Esophagus muscularis mucosa (tissue), 4 donors: ENCODE measurements at regions not wholly inside any gene's neighbourhood (a gene's known extent, or its start where the extent isn't known, plus 50 kb on each side); places are given as distances from the start of the nearest gene placed in this dataset.

Source experiments
- EP300 ChIP-seq: sonication (generic); formaldehyde crosslinking; IDR thresholded peaks from one replicate; pipeline ENCODE4 v1.6.1; 2017; ENCODE audit warnings: antibody characterized with exemption
- POLR2A ChIP-seq: fragments of 450-650 bp; IDR thresholded peaks from one replicate; pipeline ENCODE4 v1.6.1; 2017; ENCODE audit warnings: antibody characterized with exemption, moderate library complexity, mild to moderate bottlenecking, low read depth
- POLR2AphosphoS5 ChIP-seq, 2 donors: sonication (generic); formaldehyde crosslinking; IDR thresholded peaks; one replicate each; pipeline ENCODE4 v1.6.1; 2017; ENCODE audit warnings: antibody characterized with exemption in 2 of 2
- TF ChIP-seq, protein P1 (sequence below), 3 experiments: fragments of 200-600 bp in 2 of 3; fragments of 450-650 bp in 1 of 3; sonication (generic) in 2 of 3; IDR thresholded peaks; one replicate each; pipeline ENCODE4 v1.5.1; 2017 to 2019; ENCODE audit warnings: antibody characterized with exemption in 3 of 3, mild to moderate bottlenecking in 2 of 3, moderate library complexity in 1 of 3

DNA sequence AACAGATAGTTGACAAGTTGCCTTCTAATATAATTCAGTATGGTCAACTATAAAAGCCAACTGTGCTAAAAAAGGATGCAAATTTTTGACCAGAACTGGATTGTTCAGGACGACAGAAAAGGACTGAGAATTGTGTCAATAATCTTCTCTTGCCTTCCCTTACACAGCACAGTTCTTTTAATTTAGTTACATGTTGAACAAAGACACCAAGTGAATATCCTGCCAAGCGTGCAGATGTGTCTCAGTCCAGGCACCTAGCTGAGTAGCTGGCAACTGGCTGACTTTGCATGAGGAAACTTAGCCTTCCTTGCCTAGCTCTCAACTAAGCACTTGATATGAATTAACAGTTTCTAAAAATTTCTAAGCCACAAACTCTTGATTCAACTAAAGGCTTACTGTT is 801.4 kb downstream of the BCL11A start:
- TF ChIP-seq, protein P1, sequence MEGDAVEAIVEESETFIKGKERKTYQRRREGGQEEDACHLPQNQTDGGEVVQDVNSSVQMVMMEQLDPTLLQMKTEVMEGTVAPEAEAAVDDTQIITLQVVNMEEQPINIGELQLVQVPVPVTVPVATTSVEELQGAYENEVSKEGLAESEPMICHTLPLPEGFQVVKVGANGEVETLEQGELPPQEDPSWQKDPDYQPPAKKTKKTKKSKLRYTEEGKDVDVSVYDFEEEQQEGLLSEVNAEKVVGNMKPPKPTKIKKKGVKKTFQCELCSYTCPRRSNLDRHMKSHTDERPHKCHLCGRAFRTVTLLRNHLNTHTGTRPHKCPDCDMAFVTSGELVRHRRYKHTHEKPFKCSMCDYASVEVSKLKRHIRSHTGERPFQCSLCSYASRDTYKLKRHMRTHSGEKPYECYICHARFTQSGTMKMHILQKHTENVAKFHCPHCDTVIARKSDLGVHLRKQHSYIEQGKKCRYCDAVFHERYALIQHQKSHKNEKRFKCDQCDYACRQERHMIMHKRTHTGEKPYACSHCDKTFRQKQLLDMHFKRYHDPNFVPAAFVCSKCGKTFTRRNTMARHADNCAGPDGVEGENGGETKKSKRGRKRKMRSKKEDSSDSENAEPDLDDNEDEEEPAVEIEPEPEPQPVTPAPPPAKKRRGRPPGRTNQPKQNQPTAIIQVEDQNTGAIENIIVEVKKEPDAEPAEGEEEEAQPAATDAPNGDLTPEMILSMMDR (IDR thresholded peaks at IDR 0.05) = no peak
- TF ChIP-seq EP300 (no peak), POLR2A (no peak), POLR2AphosphoS5 (IDR thresholded peaks at IDR 0.05) (no peak)
